Astrocyte of the hippocampus (primary cell): ENCODE measurements at regions not wholly inside any gene's neighbourhood (a gene's known extent, or its start where the extent isn't known, plus 50 kb on each side); places are given as distances from the start of the nearest gene placed in this dataset.
"Not testable (repeated sequence)": the region's sequence is repeated elsewhere in the genome, so short reads cannot be mapped to it uniquely, and the experiment has no call there.

Experiments
- DNase-seq: peaks from one replicate; pipeline ENCODE4 v3.0.0; 2011; ENCODE audit warnings: low read depth, low spot score

DNA sequence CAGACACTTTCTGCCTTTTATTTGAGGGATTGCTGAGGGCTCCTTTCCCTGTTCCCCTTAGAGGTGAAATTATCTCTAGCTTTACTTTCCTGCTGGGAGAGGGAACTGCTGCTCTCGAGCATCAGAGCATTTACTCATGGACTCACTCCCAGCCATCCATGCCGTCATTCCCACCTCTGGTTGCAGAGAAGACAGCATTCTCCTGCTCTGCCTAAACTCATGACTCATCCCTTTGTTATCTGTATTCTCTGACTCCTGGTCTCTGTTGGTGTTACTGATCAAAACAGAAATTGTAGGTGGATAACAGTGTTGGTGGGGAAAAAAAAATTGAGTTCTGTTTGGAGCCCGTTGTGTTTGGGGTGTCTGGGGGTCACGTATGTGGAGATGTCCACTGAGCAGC lies 159.3 kb downstream of the TTC8 start:
- peak; percentile 67 for DNase-seq

DNA sequence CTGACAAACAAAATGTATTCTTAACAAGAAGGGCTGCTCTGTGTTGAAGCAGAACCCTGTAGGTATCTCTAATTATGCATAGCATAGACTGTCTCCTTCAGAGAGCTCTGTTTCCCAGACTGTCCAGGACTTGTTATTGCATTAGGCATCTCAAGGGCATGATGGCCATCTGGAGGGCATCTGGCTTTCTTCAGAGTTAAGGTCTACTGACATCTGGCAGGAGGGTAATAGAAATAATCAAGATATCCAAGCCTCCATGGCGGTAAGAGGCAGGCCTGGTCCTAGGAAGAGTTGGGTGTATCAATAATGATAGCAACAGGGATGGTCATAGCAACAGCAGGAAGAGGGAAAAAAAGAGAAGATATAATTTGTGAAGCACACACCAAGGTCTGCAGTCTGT lies 161.2 kb downstream of the TTC8 start:
- DNase-seq = no peak

DNA sequence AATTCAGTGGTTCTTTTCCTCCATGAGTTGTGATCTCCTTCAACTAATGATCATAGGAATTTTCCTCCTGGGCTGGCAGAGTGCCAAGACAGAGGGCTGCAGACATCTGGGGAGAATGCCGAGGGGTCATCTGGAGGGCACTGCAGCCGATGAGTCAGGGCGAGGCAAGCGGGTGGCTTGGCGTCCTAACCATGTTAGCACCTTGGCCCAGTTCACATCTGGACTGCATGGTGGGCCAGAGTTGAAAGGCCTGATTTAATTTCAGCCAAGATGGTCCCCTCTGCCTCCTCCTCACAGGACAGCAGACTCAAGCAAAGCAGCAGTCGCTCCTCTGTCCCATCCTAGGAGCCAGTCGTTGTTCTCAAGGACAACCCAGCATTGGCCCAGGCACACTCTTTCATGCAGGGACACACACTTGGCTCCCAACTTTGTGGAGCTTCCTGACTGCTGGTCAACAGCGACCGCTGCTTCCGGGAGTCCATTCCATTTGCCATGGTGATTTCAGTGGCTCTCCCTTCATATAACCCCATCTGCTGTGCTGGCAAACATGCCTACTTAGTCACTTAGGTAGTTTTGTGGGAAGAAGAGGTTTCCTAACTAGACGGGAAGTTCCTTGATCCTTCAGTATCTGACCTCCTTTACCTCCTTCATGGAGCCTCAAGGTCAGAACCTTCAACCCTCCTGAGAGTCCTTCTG lies 161.8 kb downstream of the TTC8 start:
- DNase-seq = peak; percentile 64

DNA sequence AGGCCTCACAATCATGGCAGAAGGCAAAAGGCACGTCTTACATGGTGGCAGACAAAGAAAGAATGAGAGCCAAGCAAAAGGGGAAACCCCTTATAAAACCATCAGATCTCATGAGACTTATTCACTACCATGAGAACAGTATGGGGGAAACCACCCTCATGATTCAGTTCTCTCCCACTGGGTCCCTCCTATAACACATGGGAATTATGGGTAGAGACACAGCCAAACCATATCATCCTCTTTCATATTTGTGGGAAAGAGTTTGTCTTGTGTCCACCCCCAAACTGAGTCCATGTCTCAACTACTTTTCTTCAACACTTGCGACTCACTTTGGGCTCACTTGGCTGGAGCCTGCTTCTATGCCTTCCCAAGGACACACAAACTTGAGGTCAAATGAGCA lies 162.5 kb downstream of the TTC8 start:
- DNase-seq = not testable (repeated sequence)

DNA sequence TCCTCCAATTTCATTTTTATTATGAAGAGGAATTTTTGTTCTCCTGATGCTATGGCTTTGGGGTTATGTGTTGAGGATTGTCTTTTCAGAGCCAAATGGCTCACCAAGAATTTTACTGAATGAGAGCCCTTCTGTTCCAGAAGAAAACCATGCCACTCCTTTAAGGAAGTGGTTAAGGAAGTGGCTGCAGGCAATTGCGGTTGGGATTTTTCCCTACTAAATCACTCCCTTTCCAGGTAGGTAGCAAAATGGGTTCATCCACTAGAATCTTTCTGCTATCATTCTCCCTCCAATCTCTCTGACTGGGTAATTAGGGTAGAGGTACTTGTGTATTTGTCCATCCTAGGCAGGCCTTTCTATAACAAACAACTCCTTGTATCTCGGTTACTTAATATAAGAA lies 163.1 kb downstream of the TTC8 start:
- no peak for DNase-seq

DNA sequence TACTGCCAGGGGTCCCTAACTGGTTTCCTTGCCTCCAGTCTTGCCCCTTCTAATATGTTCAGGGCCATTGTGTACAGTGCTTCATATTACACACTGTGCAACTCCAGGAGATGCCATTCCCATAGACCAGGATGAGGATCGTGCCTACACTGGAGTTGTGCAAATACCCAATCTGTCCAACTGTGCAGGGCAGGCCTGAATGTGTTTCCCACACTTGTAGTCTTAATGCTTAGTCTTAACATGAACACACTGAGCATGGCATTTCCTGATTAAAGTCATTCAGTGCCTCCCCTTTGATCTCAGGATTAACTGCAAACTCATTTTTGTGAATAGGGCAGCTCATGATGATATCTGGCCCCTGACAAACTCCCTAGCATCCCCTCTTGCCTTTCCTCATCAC lies 165.5 kb downstream of the TTC8 start:
- no peak for DNase-seq

DNA sequence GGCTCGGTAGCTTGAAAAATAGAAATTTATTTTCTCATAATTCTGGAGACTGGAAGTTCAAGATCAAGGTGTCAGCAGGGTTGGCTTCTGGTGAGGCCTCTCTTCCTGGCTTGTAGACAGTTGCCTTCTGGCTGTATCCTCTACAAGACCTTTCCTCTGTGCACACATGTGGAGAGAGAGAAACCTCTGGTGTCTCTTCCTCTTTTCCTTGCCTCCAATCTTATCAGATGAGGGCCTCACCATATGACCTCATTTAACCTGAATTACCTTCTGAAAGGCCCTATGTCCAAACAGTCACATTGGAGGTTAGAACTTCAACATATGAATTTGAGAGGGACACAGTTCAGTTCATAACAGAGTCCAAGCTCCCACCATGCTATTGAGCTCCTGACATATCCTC lies 166.4 kb downstream of the TTC8 start:
- DNase-seq = no peak

DNA sequence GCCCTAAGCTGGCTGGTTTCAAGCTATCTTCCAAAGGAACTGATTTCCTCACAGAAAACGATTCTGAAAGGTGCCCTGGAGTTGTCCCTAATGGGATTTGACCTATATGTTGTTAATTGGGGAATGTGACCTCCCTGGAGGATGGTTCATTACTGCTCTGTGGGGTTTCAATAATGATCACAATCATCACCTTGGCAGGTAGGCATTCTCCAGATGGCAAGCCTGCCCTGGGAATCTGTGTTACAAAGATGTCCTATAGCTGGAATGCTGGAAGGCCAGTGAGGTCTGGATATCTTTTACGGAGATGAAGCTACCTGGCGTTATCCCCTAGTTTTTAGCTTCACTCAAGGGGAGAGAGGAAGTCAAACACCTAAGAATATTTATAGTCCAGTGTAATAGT lies 167.6 kb downstream of the TTC8 start:
- no peak for DNase-seq

DNA sequence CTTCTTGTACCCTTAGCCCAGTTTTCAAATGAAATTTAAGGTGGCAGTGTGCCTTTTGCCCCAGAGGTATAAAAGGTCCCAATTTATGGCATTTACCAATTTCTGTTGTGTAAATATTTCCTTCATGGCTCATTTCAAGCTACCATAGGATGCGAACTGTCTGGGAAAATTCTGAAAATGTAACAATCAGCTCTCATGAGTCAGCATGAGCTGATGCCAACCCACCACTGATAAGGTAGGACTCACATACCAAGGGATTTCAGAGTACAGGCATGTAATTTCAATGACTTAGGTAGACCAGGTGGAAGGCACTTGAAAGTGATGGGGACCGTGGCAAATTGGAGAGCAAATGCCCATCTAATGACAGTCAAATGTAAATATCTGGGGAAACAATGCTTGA lies 169.5 kb downstream of the TTC8 start:
- DNase-seq = peak; percentile 54

DNA sequence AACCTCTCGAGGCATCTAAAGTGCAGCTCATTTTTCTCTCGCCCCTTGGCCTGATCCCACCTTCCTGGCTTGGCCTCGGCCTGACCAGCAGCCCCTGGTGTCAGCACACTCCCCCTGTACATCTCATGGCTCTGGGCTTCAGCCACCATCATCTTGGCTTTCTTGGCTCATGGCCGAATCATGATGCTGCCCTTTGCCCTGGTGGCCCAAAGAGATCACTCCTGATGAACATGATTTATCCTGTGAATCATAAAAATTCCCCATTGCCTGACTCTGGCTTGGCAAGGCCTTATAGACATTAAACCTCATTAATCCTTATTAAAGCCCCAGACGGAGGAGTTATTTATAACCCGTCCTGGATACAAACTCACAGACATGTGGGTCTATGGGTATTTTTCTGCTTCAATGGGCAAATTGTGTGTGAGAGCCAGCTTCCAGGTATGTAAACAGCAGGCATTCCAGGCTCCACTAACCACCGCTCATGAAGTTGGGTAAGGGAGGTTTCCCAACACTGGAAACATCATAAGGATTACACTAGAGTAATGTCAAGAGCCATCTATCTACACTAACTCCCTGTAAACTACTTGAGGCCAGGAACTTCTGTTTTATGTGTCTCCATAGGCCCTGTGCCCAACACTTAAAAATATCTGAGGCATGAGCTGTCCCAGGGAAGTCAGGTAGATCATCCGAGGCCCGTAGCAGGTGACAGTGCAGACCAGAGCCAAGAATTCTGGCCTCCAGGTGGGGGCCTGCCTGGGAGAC lies 171.2 kb downstream of the TTC8 start:
- DNase-seq = peak; percentile 48

DNA sequence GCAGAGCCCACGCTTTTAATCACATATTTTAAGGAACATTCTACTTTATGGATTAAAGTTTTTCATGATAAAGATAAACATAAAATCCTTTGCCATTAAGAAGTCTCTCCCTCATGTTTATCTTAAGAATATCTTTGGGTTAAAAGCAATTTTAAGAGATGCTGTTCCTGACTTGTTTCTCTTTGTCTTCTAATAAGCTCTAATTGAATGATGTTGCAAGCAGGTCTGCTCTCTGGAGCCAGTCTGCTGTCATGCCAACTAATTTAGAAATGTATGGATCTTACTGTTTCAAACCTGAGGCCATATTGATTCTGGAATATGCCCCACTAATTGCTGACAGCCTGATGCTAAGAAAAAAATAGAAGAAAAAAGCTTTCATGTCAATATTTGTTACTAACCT lies 173.6 kb downstream of the TTC8 start:
- no peak for DNase-seq

DNA sequence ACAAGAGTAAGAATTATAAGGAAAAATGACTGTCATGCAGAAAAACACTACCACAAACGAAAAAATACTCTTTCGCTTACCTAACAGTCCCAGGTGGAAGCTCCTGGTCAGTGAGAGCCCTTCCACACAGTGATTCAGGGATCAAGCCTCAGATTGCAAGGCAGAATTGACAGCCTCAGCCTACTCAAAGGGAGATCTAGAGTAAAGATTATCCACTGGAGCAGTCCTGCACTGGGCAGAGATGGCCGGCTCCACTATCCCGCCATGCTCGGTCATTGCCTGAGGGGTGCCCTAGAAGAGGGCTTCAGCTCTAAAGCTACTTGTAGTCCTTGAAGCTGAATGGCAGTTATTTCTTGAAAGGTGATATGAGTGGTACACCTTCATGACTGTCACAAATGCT lies 174.7 kb downstream of the TTC8 start:
- DNase-seq = no peak

DNA sequence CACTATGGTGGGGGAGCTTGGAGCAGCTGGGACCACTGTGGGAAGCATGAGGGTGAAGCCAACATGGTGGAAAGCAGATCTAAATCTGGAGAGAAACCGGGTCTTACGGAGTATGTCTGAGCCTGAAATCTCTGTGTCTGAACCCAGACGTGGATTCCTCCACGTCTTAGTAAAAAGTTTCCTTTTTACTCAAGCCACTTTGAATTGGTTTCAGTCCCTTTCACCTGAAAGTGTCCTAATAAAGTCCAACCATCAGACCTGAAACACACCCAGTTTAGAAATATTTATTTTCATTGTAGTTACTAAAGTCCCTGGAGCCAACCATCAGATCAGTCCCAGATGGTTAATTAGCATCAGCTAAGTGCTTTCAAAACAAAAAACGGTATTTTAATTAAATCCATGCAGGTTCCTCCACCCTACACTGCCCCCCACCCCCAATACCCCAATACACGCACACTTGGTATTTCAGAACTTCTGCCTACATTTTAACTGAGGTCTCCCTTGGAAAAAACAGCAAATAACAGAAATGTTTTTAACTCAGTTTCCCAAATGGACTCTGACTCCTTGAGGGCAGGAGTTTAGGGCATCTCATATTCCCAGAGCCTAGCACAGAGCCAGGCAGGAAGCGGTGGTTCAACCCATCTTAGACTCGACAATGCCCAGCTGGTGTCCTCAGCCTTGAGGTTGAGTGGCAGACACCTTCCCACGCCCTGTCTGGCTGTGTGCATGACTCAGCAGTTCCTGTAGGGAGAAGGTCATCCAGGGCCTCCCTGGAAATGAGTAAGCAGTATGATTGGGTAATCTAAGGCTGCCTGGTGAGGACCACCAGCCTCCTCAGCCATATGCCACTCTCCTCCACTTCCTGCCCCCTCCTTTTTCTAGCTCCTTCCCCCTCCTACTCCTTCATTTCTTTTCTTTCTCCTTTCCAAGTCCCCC lies 175.8 kb downstream of the TTC8 start:
- peak; percentile 76 for DNase-seq

DNA sequence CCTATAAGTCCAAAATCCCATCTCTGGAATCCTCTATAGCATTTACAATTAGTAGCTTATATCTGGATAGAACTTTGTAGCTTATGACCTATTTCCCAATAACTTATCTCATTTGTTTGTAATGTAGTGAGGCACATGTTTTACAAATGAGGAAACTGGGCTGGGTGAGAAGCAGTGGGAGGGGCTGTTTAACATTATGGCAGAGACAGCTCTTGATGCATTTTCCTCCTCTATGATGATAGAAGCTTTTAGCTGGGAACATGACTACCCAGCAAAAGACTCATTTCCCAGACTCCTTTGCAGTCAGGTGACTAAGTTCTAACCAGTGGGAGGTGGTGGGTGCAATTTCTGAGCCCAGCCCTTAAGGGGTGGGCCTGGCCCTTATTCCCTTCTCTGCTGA lies 179.7 kb downstream of the TTC8 start:
- DNase-seq = no peak

DNA sequence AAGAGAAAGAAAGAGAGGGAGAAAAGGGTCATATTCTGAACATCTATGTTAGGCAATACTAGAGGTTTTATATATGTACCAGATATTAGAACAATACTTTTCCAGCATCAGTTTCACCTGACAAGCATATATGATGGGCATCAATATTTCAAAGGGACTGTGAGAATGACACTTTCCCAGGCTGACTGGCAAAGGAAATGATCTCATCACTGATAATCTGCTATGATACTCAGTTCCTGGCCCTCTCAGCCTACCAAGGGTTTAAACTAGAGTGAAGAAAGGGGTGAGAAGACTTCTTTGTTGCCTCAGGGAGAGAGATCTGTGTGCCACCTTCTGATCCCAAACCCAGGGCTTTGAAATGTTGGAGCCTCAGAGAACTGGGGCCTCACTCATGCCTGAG lies 183.5 kb downstream of the TTC8 start:
- no peak for DNase-seq

DNA sequence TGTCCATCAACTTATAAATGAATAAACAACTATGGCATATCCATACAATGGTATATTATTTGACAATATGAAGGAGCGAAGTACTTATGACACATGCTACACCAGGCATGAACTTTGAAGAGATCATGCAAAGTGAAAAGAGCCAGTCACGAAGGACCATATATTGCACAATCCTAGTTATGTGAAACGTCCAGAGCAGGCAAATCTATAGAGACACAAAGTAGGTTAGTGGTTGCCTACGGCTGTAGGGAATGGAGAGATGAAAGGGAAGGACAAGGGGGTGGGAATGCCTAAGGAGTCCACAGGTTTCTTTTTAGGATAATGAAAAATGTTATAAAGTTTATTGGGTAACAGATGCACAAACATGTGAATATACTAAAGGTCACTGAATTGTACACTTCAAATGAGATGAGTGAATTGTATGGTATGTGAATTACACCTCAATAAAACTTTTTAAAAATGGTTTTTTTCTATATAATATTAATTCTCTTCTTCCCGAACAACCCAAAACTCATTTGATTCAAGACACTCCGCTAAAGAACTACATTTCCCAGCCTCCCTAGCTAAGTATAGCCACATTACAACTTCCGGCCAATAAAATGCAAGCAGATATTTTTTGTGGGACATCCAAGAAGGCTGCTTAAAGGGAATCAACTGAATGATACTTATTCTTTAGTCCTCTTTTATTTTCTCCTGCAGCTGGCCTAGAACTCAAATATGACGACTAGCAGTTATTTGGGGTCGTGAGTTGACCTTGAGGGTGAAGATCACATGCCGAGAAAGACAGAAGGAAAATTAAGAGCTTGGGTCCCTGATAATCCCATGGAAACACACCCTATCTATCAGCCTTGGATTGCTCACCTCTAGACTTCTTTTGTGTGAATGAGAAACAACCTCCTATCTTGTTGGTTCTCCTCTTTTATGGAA lies 187.2 kb downstream of the TTC8 start:
- no peak for DNase-seq

DNA sequence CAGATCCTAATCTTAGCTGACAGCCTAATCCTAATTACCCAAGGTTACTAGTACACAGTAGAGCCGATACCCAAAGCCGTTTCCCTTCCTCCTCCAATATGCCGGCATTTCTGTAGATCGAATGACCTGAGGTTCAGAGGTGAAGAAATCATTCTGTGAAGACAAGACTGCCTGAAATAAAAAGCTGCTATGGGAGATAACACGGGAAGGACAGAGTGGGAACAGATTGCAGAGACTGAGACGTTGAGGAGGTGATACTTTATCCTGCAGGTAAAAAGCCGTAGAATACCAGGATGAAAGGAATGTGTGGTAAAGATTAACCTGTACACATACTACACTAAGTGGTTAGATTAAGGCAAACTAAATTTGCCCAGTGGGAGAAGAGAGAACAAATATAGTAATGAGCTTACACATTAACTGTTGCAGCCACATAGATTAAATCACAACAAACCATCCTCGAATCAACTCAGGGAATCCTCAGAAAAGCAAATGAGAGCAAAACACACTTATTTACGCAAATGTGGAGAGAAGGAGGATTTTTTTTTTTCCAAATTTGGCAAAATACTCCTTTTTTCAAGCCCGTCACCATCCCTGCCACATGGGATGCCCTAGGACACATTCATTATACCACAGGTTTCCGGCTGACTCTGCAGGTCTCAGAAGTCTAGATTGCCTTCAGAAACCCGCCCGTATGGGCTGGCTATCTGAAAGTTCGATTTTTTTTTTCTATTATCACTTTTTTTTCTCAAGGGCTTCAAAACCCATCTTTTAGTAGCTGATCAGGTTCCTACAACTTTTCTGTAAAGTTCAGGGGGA lies 188.0 kb downstream of the TTC8 start:
- no peak for DNase-seq

DNA sequence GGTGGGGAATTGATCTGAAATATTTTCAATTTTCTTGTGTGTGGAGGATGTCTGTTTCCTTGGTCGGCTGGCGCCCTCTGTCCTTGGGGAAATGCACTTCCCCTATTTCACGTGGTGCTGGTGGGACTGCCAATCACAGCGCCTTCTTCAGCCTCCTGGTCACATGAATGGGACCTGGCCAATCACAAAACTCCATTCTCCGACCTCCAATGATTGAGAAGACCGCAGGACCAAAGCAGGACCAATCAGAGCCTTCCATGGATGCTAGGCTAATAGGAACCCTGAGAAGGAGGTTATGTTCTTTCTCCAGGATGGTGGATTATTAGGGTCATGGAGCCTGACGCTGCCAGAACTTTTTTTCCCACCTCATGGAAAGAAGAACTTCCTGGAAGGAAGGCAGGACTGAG lies 188.7 kb downstream of the TTC8 start:
- peak; percentile 23 for DNase-seq

DNA sequence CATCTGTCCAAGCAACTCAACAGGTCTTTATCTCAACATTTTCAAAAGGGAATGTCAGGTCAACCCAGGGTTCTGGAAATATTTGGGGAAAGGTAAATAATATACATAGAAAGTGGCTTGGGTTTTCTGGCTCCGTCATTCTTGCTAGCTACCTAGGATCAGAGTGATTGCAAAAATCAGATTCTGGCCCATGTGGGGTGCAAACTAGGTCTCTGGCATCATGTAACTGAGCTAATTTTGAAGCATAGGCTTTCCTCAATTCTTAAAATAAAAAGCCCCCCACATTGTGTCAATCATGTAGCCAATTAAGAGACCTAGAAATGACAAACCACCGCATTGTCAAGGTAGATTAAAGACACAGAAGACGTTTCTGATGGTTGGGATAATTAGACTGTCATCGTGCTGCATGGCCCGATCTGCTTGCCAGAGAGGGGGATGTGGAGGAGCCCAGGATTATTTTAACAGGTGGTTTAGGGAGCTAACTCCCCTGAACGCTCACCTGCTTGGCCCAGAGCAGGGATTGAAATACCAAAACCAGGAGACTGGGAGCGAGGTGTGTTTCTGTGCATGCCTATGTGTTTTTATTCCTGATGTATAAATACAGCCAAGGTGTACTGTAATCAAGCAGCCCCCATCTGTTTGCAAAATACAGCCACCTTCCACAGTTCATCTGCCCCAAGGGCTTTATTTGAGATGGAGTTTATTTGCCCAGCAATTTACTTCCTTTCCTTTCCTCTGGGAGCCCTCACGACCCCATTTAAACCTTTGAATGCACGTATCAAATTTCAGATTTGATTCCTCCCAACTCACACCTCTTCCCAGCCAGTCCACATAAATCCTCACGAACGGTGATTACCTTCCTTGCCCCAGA lies 189.5 kb downstream of the TTC8 start:
- DNase-seq = no peak

DNA sequence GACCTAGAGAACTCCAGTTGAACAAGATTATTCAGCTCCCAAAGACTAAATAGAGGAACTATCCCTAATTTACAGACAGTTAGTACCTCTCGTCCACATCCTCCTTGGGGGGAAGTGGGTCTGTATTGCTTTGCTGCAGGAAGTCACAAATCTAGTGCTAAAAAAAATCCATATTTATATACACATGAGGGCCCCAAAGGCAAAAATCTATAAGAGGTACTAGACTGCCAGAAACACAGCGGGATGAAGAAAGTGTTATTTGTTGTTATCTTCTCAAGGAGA lies 190.1 kb downstream of the TTC8 start:
- DNase-seq = no peak
